BE2C (cell line): ENCODE measurements at regions not wholly inside any gene's neighbourhood (a gene's known extent, or its start where the extent isn't known, plus 50 kb on each side); places are given as distances from the start of the nearest gene placed in this dataset.
A peak's percentile ranks its signal among the peaks of the same experiment; 100 is the strongest.
"Not testable (repeated sequence)": the region's sequence is repeated elsewhere in the genome, so short reads cannot be mapped to it uniquely, and the experiment has no call there.

Source experiments
- DNase-seq: peaks from one replicate; pipeline ENCODE4 v3.0.0-alpha.2; 2020
- H3K27me3 ChIP-seq: fragments of 250-450 bp; sonication (Bioruptor Pico); 2 replicates; pipeline ENCODE4 v1.5.1; 2020; ENCODE audit warnings: mild to moderate bottlenecking
- H3K36me3 ChIP-seq: fragments of 250-450 bp; sonication (Bioruptor Pico); 2 replicates; pipeline ENCODE4 v1.5.1; 2020; ENCODE audit warnings: mild to moderate bottlenecking
- H3K4me1 ChIP-seq: fragments of 250-450 bp; sonication (Bioruptor Pico); 2 replicates; pipeline ENCODE4 v1.5.1; 2020
- H3K4me3 ChIP-seq: 2 replicates; pipeline ENCODE4 v1.5.1; 2011; ENCODE audit warnings: low read depth, low read length
- H3K9me3 ChIP-seq: fragments of 250-450 bp; sonication (Bioruptor Pico); 2 replicates; pipeline ENCODE4 v1.5.1; 2020
- TF ChIP-seq, protein P1 (sequence below): IDR thresholded peaks from 2 replicates; pipeline ENCODE4 v1.5.1; 2012; ENCODE audit warnings: mild to moderate bottlenecking, low read depth, low read length

DNA sequence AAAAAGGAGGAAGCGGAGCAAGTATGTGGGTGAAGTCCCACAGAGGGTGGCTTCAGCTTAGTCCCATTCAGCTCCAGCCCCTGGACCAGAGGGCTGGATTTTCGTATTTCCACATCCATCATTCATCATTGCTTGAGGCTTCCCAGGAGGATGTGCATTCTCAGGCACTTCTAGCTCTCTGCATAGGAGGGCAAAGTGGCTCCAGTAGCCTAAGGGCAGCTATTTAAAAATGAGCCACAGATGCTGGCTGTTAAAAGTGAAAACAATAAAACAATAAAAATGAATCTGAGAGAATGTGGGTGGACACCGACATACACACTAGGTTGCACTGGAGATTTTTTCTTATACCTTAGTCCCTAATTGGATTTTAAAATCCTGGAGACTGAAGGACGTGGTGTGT, 629.2 kb upstream of the ZNF385D start:
- H3K4me3 ChIP-seq = no peak overlapping the region
- no peaks in the 10 kb centered on the region for H3K9me3 ChIP-seq
- DNase-seq = no peak
- H3K4me1 ChIP-seq = no peaks in the 10 kb centered on the region
- H3K27me3 ChIP-seq = no peaks in the 10 kb centered on the region
- TF ChIP-seq, protein P1, sequence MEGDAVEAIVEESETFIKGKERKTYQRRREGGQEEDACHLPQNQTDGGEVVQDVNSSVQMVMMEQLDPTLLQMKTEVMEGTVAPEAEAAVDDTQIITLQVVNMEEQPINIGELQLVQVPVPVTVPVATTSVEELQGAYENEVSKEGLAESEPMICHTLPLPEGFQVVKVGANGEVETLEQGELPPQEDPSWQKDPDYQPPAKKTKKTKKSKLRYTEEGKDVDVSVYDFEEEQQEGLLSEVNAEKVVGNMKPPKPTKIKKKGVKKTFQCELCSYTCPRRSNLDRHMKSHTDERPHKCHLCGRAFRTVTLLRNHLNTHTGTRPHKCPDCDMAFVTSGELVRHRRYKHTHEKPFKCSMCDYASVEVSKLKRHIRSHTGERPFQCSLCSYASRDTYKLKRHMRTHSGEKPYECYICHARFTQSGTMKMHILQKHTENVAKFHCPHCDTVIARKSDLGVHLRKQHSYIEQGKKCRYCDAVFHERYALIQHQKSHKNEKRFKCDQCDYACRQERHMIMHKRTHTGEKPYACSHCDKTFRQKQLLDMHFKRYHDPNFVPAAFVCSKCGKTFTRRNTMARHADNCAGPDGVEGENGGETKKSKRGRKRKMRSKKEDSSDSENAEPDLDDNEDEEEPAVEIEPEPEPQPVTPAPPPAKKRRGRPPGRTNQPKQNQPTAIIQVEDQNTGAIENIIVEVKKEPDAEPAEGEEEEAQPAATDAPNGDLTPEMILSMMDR = no peak
- no peaks in the 10 kb centered on the region for H3K36me3 ChIP-seq

DNA sequence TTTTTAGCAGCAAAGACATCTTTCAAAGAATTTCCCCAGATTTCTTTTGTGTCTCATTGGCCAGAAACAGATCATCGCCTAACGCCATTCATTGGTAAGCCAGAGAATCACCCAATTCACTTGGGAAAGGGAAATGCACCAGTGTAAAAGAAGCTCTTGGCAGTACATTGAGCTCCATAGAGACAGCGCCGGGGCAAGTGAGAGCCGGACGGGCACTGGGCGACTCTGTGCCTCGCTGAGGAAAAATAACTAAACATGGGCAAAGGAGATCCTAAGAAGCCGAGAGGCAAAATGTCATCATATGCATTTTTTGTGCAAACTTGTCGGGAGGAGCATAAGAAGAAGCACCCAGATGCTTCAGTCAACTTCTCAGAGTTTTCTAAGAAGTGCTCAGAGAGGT, 630.6 kb upstream of the ZNF385D start:
- not testable (repeated sequence) for H3K27me3 ChIP-seq, H3K4me3 ChIP-seq, H3K36me3 ChIP-seq, H3K4me1 ChIP-seq, H3K9me3 ChIP-seq
- peak; percentile 37 for DNase-seq

DNA sequence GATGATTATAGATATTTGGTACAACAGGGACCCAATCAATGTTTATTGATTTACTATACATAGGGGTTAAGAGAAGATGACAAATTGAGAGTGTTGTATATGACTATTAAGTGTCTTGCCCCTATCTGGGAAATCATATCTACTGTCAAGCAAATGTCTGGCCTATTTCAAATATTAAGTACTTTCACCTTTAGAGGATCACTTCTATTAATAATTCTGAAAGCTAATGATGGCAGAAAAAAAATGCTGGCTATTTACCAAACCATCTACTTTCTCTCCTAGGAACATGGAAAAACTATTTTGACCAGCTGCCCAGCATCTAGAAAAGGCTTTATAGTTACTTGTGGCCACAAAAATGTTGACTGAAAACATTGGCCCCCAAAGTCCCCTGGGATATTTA, 632.3 kb upstream of the ZNF385D start:
- H3K27me3 ChIP-seq = no peaks in the 10 kb centered on the region
- H3K9me3 ChIP-seq = no peaks in the 10 kb centered on the region
- H3K4me3 ChIP-seq = no peak overlapping the region
- DNase-seq = no peak
- TF ChIP-seq, protein P1 = no peak
- no peaks in the 10 kb centered on the region for H3K4me1 ChIP-seq
- H3K36me3 ChIP-seq = no peaks in the 10 kb centered on the region

DNA sequence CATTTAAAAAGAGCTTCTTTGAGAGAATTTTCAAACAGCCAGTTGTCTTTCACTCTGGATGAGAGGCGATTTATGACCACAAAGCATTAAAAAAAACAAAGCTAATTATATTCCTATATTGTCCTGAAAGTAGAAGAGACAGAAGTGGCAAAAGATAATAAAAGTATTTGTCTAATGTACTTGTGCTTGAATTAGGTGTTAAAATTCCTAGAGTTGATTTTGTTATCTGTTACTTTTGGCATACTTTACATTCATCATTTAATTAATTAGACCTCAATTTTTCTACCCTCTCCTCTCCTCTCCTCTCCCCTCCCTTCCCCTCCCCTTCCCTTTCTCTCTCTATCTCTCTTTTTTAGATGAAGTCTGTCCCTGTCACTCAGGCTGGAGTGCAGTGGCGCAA, 635.1 kb upstream of the ZNF385D start:
- no peaks in the 10 kb centered on the region for H3K36me3 ChIP-seq
- H3K9me3 ChIP-seq = no peaks in the 10 kb centered on the region
- H3K4me1 ChIP-seq = no peaks in the 10 kb centered on the region
- no peak for DNase-seq
- TF ChIP-seq, protein P1 = no peak
- H3K4me3 ChIP-seq = no peak overlapping the region
- H3K27me3 ChIP-seq = no peaks in the 10 kb centered on the region

DNA sequence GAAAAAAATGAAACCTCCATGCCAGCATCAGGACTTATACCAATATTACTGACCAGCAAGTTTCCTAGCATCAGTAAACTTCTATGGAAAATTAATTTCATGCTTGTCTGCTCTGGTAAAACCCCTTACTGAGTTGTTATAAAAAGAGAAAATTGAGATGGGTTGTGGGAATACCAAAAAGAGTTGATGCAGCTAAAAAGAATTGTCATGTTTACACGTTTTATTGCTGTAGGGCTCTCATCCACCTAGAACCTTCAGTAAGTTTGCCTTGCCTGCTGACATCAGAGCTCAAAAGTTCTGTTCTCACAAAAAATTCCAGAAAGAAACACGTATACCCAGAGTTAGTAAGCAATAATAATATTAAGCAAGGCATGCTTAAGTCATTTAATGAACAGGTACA, 641.3 kb upstream of the ZNF385D start:
- TF ChIP-seq, protein P1 = no peak
- Histone ChIP-seq H3K4me1 (no peaks in the 10 kb centered on the region), H3K4me3 (no peak overlapping the region), H3K36me3 (no peaks in the 10 kb centered on the region), H3K9me3 (no peaks in the 10 kb centered on the region), H3K27me3 (no peaks in the 10 kb centered on the region)
- no peak for DNase-seq

DNA sequence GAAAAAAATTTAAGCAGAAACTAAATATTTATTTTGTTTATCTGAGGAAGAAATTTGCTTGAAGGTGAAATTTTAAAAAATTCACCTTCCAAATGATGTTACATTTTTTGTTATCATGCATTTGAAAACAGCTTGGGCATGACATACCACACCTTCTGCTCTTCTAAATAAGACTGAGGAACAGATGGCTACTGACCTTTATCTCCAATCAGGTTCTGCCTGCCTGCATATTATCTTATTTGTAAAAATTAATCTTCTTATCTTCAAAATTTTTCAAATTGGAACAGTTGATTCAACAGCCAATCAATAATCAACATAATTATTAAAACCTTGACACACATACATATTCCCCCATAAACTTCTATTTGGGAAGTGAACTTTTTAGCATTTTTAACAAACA, 641.8 kb upstream of the ZNF385D start:
- no peaks in the 10 kb centered on the region for H3K36me3 ChIP-seq
- H3K9me3 ChIP-seq = no peaks in the 10 kb centered on the region
- no peak for DNase-seq
- no peaks in the 10 kb centered on the region for H3K27me3 ChIP-seq
- no peak overlapping the region for H3K4me3 ChIP-seq
- H3K4me1 ChIP-seq = no peaks in the 10 kb centered on the region
- TF ChIP-seq, protein P1 = no peak

DNA sequence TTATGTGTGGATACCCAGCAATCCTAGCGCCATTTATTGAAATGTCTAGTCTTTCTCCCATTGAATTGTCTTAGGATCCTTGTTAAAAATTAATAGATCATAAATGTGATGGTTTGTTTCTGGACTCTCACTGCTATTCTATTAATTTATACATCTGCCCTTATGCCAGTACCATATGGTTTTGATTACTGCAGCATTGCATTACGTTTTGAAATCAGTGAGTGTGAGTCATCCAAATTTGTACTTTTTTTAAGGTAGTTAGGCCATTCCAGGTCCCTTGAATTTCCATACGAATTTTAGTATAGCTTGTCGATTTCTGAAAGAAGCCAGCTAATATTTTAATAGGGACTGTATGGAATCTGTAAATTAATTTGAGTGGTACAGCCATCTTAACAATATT, 648.6 kb upstream of the ZNF385D start:
- Histone ChIP-seq H3K36me3 (no peaks in the 10 kb centered on the region), H3K4me3 (no peak overlapping the region), H3K27me3 (no peaks in the 10 kb centered on the region), H3K9me3 (no peaks in the 10 kb centered on the region), H3K4me1 (no peaks in the 10 kb centered on the region)
- no peak for DNase-seq
- TF ChIP-seq, protein P1 = no peak
